ENCODE measurements at regions not wholly inside any gene's neighbourhood (a gene's known extent, or its start where the extent isn't known, plus 50 kb on each side); places are given as distances from the start of the nearest gene placed in this dataset.

DNA sequence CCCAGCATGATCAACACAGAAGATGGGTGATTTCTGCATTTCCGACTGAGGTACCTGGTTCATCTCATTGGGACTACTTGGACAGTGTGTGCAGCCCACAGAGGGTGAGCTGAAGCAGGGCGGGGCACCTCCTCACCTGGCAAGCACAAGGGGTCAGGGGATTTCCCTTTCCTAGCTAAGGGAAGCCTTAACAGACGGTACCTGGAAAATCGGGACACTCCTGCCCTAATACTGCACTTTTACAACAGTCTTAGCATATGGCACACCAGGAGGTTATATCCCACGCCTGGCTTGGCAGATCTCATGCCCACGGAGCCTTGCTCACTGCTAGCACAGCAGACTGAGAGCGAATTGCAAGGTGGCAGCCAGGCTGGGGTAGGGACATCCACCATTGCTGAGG is 92.9 kb upstream of the GRID2 start:
- no peak overlapping the region for H3K27ac ChIP-seq
- no peak for DNase-seq
- no peaks in the 10 kb centered on the region for H3K27me3 ChIP-seq
- H3K9me3 ChIP-seq, result peaks cover 0 to 17% (median 0%) of the 10 kb centered on the region in 11 donors
- no peaks in the 10 kb centered on the region for H3K36me3 ChIP-seq
- H3K4me1 ChIP-seq, result no peaks in the 10 kb centered on the region
- ATAC-seq, result no peak
- intact Hi-C loops (cut with DNase I), result no loop called here
- TF ChIP-seq, protein P1, sequence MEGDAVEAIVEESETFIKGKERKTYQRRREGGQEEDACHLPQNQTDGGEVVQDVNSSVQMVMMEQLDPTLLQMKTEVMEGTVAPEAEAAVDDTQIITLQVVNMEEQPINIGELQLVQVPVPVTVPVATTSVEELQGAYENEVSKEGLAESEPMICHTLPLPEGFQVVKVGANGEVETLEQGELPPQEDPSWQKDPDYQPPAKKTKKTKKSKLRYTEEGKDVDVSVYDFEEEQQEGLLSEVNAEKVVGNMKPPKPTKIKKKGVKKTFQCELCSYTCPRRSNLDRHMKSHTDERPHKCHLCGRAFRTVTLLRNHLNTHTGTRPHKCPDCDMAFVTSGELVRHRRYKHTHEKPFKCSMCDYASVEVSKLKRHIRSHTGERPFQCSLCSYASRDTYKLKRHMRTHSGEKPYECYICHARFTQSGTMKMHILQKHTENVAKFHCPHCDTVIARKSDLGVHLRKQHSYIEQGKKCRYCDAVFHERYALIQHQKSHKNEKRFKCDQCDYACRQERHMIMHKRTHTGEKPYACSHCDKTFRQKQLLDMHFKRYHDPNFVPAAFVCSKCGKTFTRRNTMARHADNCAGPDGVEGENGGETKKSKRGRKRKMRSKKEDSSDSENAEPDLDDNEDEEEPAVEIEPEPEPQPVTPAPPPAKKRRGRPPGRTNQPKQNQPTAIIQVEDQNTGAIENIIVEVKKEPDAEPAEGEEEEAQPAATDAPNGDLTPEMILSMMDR (IDR thresholded peaks at IDR 0.05), result no peak
- WGBS, 2 donors, result 74 to 82% methylated on average over 7 of the region's 7 CpGs
- H3K4me3 ChIP-seq, result no peak overlapping the region

DNA sequence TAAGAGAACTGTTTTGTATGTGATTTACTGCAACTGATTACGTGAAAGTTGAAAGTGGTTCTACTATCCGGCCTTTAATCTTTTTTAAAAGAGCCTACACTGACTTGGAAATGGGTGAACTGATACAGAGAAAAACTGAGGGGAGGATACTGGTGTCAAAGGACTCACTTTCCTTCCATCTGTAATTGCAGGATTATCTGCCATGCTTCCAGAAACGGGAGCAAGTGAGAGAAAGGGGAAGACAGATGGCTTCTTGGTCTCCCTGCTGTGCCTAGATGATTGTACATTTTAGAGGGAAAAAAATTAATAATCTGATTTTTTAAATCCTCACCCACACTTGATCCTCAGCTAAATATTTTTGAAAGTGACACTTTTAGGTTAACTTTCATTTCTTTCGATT is 88.3 kb upstream of the GRID2 start:
- intact Hi-C loops (cut with DNase I), result no loop called here
- 84 to 88% methylated on average over 4 of the region's 4 CpGs for WGBS, 2 donors
- Histone ChIP-seq H3K4me3 (no peak overlapping the region), H3K36me3 (no peaks in the 10 kb centered on the region), H3K4me1 (no peaks in the 10 kb centered on the region), H3K27ac (no peak overlapping the region), H3K9me3 (peaks cover 0 to 41% (median 2%) of the 10 kb centered on the region in 11 donors), H3K27me3 (no peaks in the 10 kb centered on the region)
- DNase-seq (no peak), ATAC-seq (no peak)
- TF ChIP-seq, protein P1 (IDR thresholded peaks at IDR 0.05), result no peak

DNA sequence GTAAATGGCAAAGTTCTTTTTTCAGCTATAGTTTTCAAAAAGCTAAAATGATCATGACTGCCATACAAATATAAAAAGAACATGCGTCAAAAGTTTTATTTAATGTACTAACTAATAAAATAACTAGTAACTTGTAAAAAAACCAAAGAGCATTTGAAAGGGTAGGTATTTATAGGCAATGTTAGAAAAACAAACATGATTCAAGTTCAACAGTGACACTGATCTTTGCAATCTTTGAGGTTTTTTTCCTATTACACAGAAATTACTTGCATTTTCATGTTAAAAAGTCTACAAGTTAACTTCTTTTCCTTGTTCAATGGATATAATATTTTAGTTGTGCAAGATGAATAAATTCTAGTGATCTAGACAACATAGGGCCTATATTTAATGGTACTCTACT is 72.3 kb upstream of the GRID2 start:
- ATAC-seq (no peak), DNase-seq (no peak)
- no peaks in the 10 kb centered on the region for H3K9me3 ChIP-seq
- intact Hi-C loops (cut with DNase I), result no loop called here
- no peaks in the 10 kb centered on the region for H3K36me3 ChIP-seq
- WGBS, 2 donors, result 92 to 93% methylated on average over 1 of the region's 1 CpG
- H3K27me3 ChIP-seq, result no peaks in the 10 kb centered on the region
- H3K27ac ChIP-seq, result no peak overlapping the region
- TF ChIP-seq, protein P1 (IDR thresholded peaks at IDR 0.05), result no peak
- H3K4me3 ChIP-seq, result no peak overlapping the region
- peaks cover 0 to 3% (median 0%) of the 10 kb centered on the region in 9 donors for H3K4me1 ChIP-seq

DNA sequence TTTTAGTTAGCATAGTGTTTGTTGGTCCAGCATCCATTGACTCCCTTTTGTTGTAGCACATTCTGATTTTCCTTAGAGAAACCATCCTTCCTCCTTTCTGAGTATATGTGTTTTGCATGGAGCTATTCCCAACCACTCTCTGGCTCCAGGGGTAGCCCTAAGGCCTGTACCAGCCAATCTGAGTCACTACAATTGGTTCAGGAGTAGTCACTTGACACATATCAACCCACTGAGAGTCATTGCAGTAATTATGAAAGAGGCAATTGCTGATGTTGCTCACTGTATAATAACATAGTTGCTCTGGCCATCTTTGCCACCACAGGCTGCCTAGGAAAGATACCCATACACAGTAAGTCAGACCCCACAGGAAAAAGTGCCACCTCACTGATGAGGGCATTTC is 71.2 kb upstream of the GRID2 start:
- ATAC-seq (no peak), DNase-seq (no peak)
- no peaks in the 10 kb centered on the region for H3K27me3 ChIP-seq
- no peak overlapping the region for H3K27ac ChIP-seq
- no peak overlapping the region for H3K4me3 ChIP-seq
- H3K36me3 ChIP-seq, result no peaks in the 10 kb centered on the region
- TF ChIP-seq, protein P1 (IDR thresholded peaks at IDR 0.05), result no peak
- H3K4me1 ChIP-seq, result peaks cover 0 to 3% (median 0%) of the 10 kb centered on the region in 9 donors
- no peaks in the 10 kb centered on the region for H3K9me3 ChIP-seq
- intact Hi-C loops (cut with DNase I), result no loop called here
